Neutrophil (primary cell): ENCODE measurements at regions not wholly inside any gene's neighbourhood (a gene's known extent, or its start where the extent isn't known, plus 50 kb on each side); places are given as distances from the start of the nearest gene placed in this dataset.

Source experiments
- H3K27ac ChIP-seq: fragments of 200-600 bp; sonication (generic); 2 replicates; pipeline ENCODE4 v1.5.1; 2016; ENCODE audit warnings: mild to moderate bottlenecking, moderate library complexity
- H3K27me3 ChIP-seq: fragments of 200-600 bp; sonication (generic); 2 replicates; pipeline ENCODE4 v1.6.0; 2016; ENCODE audit warnings: mild to moderate bottlenecking
- H3K36me3 ChIP-seq: fragments of 200-600 bp; sonication (generic); 2 replicates; pipeline ENCODE4 v1.5.1; 2017
- H3K4me1 ChIP-seq, 2 experiments: fragments of 200-600 bp in 1 of 2; sonication (generic) in 1 of 2; 1 replicate in 1 of 2; 2 replicates in 1 of 2; pipeline versions ENCODE4 v1.5.1 to v1.6.1; 2013 to 2016; ENCODE audit warnings: low read depth in 1 of 2, low read length in 1 of 2, mild to moderate bottlenecking in 1 of 2, moderate library complexity in 1 of 2; ENCODE audit not compliant: control insufficient read depth in 1 of 2, insufficient read depth in 1 of 2
- H3K4me3 ChIP-seq, 2 experiments: fragments of 200-600 bp in 1 of 2; sonication (generic) in 1 of 2; 1 replicate in 1 of 2; 2 replicates in 1 of 2; pipeline ENCODE4 v1.5.1; 2013 to 2016; ENCODE audit warnings: low read depth in 1 of 2, low read length in 1 of 2, mild to moderate bottlenecking in 1 of 2, moderate library complexity in 1 of 2
- H3K9me3 ChIP-seq: fragments of 200-600 bp; sonication (generic); 2 replicates; pipeline ENCODE4 v1.5.1; 2016
- CTCF ChIP-seq: fragments of 200-600 bp; sonication (generic); IDR thresholded peaks from 2 replicates; pipeline ENCODE4 v1.5.1; 2016; ENCODE audit warnings: antibody characterized with exemption

DNA sequence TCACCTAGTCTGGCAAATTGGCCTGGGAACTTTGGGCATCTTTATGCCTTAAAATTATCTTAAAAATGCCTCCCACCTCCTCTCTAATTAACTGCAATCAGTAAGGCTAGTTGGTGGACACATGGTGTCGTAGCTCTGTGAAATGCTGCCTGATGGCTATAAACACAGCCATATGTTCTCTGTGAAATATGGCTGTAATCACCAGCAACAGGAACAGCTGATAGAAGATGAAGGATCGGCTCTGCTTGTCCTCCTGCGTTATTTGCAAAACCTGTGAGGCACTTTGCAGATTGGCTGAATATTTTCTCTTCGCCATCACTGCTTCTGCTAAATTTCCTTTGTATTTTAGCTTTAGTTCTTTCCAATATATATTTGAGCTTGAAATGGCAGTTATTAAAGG is 419.6 kb downstream of the RWDD3 start:
- no peaks in the 10 kb centered on the region for H3K36me3 ChIP-seq
- H3K27me3 ChIP-seq: no peaks in the 10 kb centered on the region
- no peak overlapping the region for H3K4me3 ChIP-seq
- peaks cover 8% of the 10 kb centered on the region for H3K9me3 ChIP-seq
- no peaks in the 10 kb centered on the region for H3K4me1 ChIP-seq
- TF ChIP-seq CTCF: no peak
- no peak overlapping the region for H3K27ac ChIP-seq

GRCh38 chr1:95655321-95656020 is 421.5 kb downstream of the RWDD3 start:
- Histone ChIP-seq H3K27ac (no peak overlapping the region), H3K27me3 (no peaks in the 10 kb centered on the region), H3K4me1 (no peaks in the 10 kb centered on the region), H3K36me3 (no peaks in the 10 kb centered on the region), H3K9me3 (peaks cover 8% of the 10 kb centered on the region), H3K4me3 (no peak overlapping the region)
- TF ChIP-seq CTCF: no peak

DNA sequence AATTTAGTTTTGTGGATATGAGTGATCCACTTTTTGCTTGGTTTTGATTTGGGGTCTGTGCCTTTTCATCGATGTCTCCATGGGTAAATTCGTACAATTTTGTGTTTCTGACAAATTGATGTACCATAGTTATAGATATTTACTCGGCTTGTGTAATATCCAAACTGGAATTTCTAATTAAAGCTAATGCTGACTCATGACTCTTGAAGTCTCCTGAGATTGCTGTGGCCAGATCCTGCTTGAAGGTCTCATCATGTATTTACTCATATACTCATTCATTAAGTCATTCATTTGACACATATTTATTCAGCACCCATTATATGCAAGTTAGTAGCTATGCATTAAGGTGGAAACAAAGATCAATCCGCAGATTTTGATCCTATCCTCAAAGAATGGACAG is 423.2 kb downstream of the RWDD3 start:
- Histone ChIP-seq H3K27me3 (no peaks in the 10 kb centered on the region), H3K9me3 (peaks cover 8% of the 10 kb centered on the region), H3K4me1 (no peaks in the 10 kb centered on the region), H3K36me3 (no peaks in the 10 kb centered on the region), H3K27ac (no peak overlapping the region), H3K4me3 (no peak overlapping the region)
- TF ChIP-seq CTCF: no peak

DNA sequence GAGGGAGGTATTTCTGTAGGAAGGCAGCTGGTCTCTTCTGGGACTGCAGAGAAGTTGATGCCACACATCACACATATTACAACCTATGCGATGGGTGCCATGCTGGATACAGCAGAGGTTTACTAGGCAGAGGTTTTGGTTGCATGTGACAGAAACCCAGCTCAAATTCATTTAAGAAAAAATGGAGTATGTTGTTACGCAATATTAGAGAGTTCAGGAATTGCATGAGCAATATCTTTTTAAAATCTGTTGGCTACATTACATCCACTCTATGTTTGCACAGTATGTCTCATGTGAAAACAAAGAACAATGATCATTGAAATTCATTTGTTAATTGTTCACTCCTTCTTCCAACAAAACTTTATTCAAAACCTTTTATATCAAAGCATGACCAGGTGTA is 425.2 kb downstream of the RWDD3 start:
- peaks cover 8% of the 10 kb centered on the region for H3K9me3 ChIP-seq
- TF ChIP-seq CTCF: no peak

GRCh38 chr1:95659588-95659987 is 425.6 kb downstream of the RWDD3 start:
- no peak overlapping the region for H3K27ac ChIP-seq
- TF ChIP-seq CTCF: no peak
- H3K4me1 ChIP-seq: no peaks in the 10 kb centered on the region
- H3K9me3 ChIP-seq: peaks cover 8% of the 10 kb centered on the region
- no peak overlapping the region for H3K4me3 ChIP-seq
- no peaks in the 10 kb centered on the region for H3K27me3 ChIP-seq
- H3K36me3 ChIP-seq: no peaks in the 10 kb centered on the region

More for the DNA sequence above, 425.2 kb downstream of the RWDD3 start:
- Histone ChIP-seq H3K27ac (no peak overlapping the region), H3K27me3 (no peaks in the 10 kb centered on the region), H3K36me3 (no peaks in the 10 kb centered on the region), H3K4me3 (no peak overlapping the region), H3K4me1 (no peaks in the 10 kb centered on the region)
